ENCODE measurements at regions not wholly inside any gene's neighbourhood (a gene's known extent, or its start where the extent isn't known, plus 50 kb on each side); places are given as distances from the start of the nearest gene placed in this dataset.

DNA sequence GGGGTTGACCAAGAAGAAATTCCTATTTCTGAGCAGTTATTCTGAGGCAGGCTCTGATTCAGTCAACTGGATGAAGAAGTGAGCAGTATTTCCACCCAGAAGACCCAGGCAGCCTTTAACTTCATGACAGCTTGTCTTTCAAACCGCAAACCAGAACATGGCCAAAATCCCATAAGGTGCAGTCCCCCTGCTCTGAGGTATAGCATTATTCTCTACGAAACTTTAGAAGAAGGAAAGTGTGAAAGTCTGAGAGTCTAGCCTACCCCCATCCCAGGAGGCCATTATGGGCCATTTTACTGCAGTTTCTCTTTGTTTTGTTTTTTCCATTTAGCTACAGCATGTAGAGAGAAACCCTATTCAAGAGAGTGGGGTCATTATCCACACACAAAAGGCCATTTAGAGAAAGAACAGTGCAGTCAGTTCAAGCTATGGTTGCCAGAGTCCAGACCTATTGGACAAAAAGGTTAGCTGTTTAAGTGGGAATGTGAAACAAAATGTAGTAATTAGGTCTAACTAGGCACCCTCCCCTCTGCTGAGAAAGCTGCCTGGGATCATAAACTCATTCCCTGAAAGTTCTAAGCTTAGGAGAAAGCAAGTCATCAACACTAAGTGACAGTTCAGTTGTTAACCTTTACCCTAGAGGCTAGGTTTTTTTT, 52.1 kb upstream of the RASGEF1B start:
- H3K9me3 ChIP-seq (ENCODE audit: control insufficient read depth, low read depth, low read length), result peaks cover 5% of the 10 kb centered on the region
- H3K9me1 ChIP-seq (ENCODE audit: control insufficient read depth, extremely low read depth, insufficient read depth, low read length), result no peaks in the 10 kb centered on the region
- dilution Hi-C loops (cut with MboI; ENCODE audit: extremely low pct_ligation_motif_present, low sequenced_read_pairs), result no loop called here
- no peak overlapping the region for H3K4me3 ChIP-seq (ENCODE audit: control insufficient read depth in 2 of 3, extremely low read depth in 1 of 3, insufficient read depth in 2 of 3, low read depth in 1 of 3, low read length in 3 of 3)
- TF ChIP-seq, protein P1, sequence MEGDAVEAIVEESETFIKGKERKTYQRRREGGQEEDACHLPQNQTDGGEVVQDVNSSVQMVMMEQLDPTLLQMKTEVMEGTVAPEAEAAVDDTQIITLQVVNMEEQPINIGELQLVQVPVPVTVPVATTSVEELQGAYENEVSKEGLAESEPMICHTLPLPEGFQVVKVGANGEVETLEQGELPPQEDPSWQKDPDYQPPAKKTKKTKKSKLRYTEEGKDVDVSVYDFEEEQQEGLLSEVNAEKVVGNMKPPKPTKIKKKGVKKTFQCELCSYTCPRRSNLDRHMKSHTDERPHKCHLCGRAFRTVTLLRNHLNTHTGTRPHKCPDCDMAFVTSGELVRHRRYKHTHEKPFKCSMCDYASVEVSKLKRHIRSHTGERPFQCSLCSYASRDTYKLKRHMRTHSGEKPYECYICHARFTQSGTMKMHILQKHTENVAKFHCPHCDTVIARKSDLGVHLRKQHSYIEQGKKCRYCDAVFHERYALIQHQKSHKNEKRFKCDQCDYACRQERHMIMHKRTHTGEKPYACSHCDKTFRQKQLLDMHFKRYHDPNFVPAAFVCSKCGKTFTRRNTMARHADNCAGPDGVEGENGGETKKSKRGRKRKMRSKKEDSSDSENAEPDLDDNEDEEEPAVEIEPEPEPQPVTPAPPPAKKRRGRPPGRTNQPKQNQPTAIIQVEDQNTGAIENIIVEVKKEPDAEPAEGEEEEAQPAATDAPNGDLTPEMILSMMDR (optimal IDR thresholded peaks at IDR 0.05 in 1 of 3, IDR thresholded peaks at IDR 0.05 in 1 of 3, conservative IDR thresholded peaks at IDR 0.05 in 1 of 3; ENCODE audit: extremely low read depth in 1 of 3, insufficient read depth in 2 of 3, low read length in 3 of 3), result no peak
- no peak for TF ChIP-seq EZH2 (IDR thresholded peaks at IDR 0.05; ENCODE audit: low read length)
- no peak overlapping the region for H3K9ac ChIP-seq (ENCODE audit: control insufficient read depth, extremely low read depth, insufficient read depth, low read length)
- H3K79me2 ChIP-seq (ENCODE audit: control insufficient read depth, insufficient read depth, low read length), result no peaks in the 10 kb centered on the region
- H3K4me2 ChIP-seq (ENCODE audit: control insufficient read depth, extremely low read depth, insufficient read depth, low read depth, low read length), result no peak overlapping the region
- no peak for FAIRE-seq
- H3K27me3 ChIP-seq (ENCODE audit: control insufficient read depth, extremely low read depth, insufficient read depth, low read length), result no peaks in the 10 kb centered on the region
- no peak overlapping the region for H3K27ac ChIP-seq (ENCODE audit: control insufficient read depth, insufficient read depth, low read length)
- no peak overlapping the region for H2AFZ ChIP-seq (ENCODE audit: control insufficient read depth, low read length)
- no peak for DNase-seq (ENCODE audit: low read depth, low spot score)
- H3K36me3 ChIP-seq (ENCODE audit: control insufficient read depth in 2 of 2, extremely low read depth in 1 of 2, insufficient read depth in 2 of 2, low read length in 2 of 2), result no peaks in the 10 kb centered on the region
- H4K20me1 ChIP-seq (ENCODE audit: control insufficient read depth, extremely low read depth, insufficient read depth, low read length), result no peaks in the 10 kb centered on the region
- H3K4me1 ChIP-seq (ENCODE audit: control insufficient read depth, extremely low read depth, insufficient read depth, low read length), result no peaks in the 10 kb centered on the region

DNA sequence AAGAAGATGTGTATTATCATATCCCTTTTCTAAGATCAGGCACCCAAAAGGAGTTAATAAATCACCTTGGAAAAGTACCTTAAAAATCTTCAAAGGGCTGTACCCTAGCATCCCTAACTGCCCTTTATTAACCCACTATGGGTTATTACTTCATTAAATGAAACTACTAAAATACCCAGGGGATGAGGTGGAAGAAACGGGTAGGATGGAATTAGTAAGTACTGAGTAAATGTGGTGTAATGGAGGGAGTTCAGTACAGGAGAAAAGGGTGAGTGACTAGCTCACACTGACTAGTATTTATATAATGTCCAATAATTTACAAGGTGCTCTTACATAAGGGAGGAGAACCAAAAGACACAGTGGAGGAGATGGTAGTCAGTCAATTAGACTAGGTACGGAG, 51.0 kb upstream of the RASGEF1B start:
- dilution Hi-C loops (cut with MboI; ENCODE audit: extremely low pct_ligation_motif_present, low sequenced_read_pairs), result no loop called here

More for the DNA sequence above, 51.0 kb upstream of the RASGEF1B start:
- Histone ChIP-seq H3K9ac (ENCODE audit: control insufficient read depth, extremely low read depth, insufficient read depth, low read length) (no peak overlapping the region), H3K79me2 (ENCODE audit: control insufficient read depth, insufficient read depth, low read length) (no peaks in the 10 kb centered on the region), H3K4me1 (ENCODE audit: control insufficient read depth, extremely low read depth, insufficient read depth, low read length) (no peaks in the 10 kb centered on the region), H3K27ac (ENCODE audit: control insufficient read depth, insufficient read depth, low read length) (no peak overlapping the region), H3K9me1 (ENCODE audit: control insufficient read depth, extremely low read depth, insufficient read depth, low read length) (no peaks in the 10 kb centered on the region), H3K9me3 (ENCODE audit: control insufficient read depth, low read depth, low read length) (peaks cover 5% of the 10 kb centered on the region), H3K4me3 (ENCODE audit: control insufficient read depth in 2 of 3, extremely low read depth in 1 of 3, insufficient read depth in 2 of 3, low read depth in 1 of 3, low read length in 3 of 3) (no peak overlapping the region), H3K4me2 (ENCODE audit: control insufficient read depth, extremely low read depth, insufficient read depth, low read depth, low read length) (no peak overlapping the region), H3K27me3 (ENCODE audit: control insufficient read depth, extremely low read depth, insufficient read depth, low read length) (no peaks in the 10 kb centered on the region), H2AFZ (ENCODE audit: control insufficient read depth, low read length) (no peak overlapping the region), H4K20me1 (ENCODE audit: control insufficient read depth, extremely low read depth, insufficient read depth, low read length) (no peaks in the 10 kb centered on the region), H3K36me3 (ENCODE audit: control insufficient read depth in 2 of 2, extremely low read depth in 1 of 2, insufficient read depth in 2 of 2, low read length in 2 of 2) (no peaks in the 10 kb centered on the region)
- DNase-seq (ENCODE audit: low read depth, low spot score) (no peak), FAIRE-seq (no peak)
- TF ChIP-seq, protein P1 (optimal IDR thresholded peaks at IDR 0.05 in 1 of 3, IDR thresholded peaks at IDR 0.05 in 1 of 3, conservative IDR thresholded peaks at IDR 0.05 in 1 of 3; ENCODE audit: extremely low read depth in 1 of 3, insufficient read depth in 2 of 3, low read length in 3 of 3), result no peak

Data from keratinocyte (primary cell).